ENCODE measurements at regions not wholly inside any gene's neighbourhood (a gene's known extent, or its start where the extent isn't known, plus 50 kb on each side); places are given as distances from the start of the nearest gene placed in this dataset.

GRCh38 chr17:79541056-79541850 is 69.6 kb downstream of the RBFOX3 start:
- no peak for DNase-seq (ENCODE audit: low read depth, low spot score)
- H3K27ac ChIP-seq, result no peak overlapping the region

GRCh38 chr17:79539944-79540705 is 70.7 kb downstream of the RBFOX3 start:
- H3K27ac ChIP-seq, result no peak overlapping the region
- no peak for DNase-seq (ENCODE audit: low read depth, low spot score)

DNA sequence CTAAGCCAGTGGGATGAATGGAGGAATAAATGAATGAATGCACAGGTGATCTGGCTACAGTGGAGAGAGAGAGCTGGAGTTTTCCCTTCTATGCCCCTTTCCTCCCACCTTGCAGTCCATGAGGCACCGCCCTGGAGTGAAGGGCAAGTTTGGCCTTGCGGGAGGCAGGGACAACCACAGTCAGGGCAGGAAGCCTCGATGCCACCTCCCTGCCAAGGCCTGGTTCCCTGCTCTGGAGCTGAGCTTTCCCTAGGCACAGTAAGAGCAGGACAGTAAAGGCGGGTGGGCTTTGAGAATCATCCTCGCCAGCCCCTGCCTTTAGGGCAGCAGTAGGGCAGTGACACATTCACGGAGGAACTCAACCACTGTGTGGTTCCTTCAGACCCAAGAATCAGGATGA is 72.6 kb downstream of the RBFOX3 start:
- no peak overlapping the region for H3K27ac ChIP-seq
- no peak for DNase-seq (ENCODE audit: low read depth, low spot score)

DNA sequence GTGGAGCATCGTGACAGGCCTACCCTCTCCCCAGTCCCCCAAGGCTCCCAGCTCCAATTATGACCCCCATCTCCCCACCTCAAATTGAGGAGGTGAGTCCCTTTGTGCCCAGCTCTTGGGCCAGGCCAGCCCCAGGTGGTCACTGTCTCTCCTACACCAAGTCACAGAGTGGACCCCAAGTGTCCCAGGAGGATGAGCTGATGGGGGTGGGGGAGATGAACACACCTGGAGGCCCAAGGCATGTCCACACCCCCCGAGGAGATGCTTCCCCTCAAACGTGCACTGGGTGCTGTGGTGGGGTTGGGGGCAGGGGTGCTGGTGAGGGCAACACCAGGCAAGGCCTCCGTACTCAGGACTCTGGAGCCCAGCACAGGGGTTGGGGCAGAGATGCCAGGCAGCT is 73.2 kb downstream of the RBFOX3 start:
- no peak overlapping the region for H3K27ac ChIP-seq
- DNase-seq (ENCODE audit: low read depth, low spot score), result no peak

- no peak for DNase-seq (ENCODE audit: low read depth, low spot score)
- H3K27ac ChIP-seq, result no peak overlapping the region
Observed at GRCh38 chr17:79537061-79537460, 73.8 kb downstream of the RBFOX3 start.

- no peak for DNase-seq (ENCODE audit: low read depth, low spot score)
- no peak overlapping the region for H3K27ac ChIP-seq
Observed at GRCh38 chr17:79536212-79536840, 74.5 kb downstream of the RBFOX3 start.

DNA sequence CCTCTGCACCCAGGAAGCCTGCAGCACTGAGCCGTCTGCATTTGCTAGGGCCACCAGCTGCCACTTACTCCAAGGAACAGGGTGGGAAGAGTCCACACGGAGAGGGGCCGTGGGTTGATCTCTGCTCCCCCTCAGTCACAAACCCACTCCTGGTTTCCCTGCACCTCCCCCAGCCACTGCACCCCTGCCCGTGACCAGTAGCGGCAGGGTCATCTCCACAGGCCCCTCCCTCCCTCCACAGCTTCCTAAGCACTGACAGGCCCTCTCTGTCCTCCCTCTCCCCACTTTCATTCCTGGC is 75.2 kb downstream of the RBFOX3 start:
- H3K27ac ChIP-seq, result no peak overlapping the region
- no peak for DNase-seq (ENCODE audit: low read depth, low spot score)

- DNase-seq (ENCODE audit: low read depth, low spot score), result no peak
- H3K27ac ChIP-seq, result no peak overlapping the region
Observed at GRCh38 chr17:79534851-79535727, 75.8 kb downstream of the RBFOX3 start.

DNA sequence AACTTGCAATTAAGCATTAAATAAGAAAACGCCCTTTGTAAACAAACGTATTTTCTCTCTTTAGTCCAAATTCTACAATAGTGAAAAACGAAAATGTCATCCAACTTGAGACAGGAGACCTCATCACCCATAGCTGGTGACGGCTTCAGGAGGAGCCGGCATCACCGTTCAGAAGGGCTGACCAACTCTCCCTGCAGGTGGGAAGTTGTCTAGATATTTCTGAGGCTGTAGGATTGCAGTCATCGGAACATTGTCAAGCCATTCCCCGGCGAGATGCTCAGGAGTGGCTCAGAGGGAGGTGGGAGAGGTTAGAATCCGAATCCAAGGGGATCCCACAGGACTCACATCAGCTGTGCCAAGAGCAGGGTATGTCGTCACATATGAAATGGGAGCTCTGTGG is 76.7 kb downstream of the RBFOX3 start:
- DNase-seq (ENCODE audit: low read depth, low spot score), result no peak
- no peak overlapping the region for H3K27ac ChIP-seq

DNA sequence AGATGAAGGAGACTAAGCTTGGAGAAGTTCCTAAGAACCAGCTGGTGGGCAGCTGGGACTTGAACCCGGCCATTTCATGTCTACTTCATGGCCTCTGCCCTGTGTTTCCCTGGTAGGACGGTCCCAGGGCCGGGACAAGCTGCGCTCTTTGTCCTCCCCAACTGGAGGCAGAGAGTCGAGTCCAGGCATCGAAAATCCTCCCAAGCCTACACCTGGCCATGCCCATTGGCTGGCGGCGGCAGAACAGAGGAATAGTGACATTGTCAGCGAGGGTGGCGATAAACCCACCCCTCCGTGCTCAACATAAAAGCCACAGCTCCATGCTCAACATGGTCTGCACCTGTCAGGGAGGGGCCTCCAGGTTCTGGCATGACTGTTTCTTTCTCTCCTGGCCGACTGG is 77.7 kb downstream of the RBFOX3 start:
- H3K27ac ChIP-seq, result no peak overlapping the region
- DNase-seq (ENCODE audit: low read depth, low spot score), result no peak

- no peak overlapping the region for H3K27ac ChIP-seq
- DNase-seq (ENCODE audit: low read depth, low spot score), result no peak
Observed at GRCh38 chr17:79532107-79532790, 78.6 kb downstream of the RBFOX3 start.

DNA sequence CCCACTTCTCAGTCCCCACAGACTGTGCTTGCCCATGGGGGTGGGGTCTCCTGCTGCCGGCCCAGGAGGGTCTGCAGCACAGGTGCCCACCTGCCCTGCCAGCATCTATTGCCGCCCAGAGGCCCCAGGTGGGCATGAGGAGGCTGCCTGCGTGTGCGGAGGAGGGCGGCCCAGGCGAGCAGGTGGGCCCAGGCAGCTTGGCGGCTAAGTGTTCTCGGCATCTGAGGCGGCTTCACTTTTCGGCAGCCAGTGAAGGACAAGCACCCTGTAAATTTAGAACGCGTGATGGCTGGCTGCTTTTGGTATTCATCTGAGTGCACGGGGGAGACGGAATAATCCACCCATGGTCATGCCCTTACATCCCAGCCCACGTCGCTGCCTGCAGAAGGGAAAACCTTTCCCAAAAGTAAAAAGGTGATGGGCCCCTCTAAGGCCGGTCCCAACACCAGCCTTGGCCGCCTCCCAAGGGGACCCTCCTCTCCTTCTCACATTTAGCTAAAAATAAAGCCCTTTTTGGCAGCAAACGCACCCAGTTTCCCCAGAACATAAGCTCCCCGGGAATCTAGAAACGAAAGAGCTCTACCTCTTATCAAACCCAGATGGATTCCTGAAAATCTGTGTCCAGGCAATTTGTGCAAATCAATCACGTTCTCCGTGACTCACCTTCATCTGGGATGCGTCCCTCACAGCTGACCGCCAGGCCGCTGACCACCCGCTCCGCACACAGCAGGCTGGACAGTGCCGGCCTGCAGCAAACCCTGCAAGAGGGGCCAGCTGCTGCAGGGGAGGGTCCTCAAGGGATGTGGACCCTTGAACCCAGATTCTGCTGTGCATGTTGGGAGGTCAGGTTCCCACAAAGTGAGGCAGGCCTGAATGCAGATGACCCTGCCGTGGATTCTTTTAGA is 79.4 kb downstream of the RBFOX3 start:
- no peak for DNase-seq (ENCODE audit: low read depth, low spot score)
- no peak overlapping the region for H3K27ac ChIP-seq

- DNase-seq (ENCODE audit: low read depth, low spot score), result no peak
- no peak overlapping the region for H3K27ac ChIP-seq
Observed at GRCh38 chr17:79530361-79531105, 80.3 kb downstream of the RBFOX3 start.

GRCh38 chr17:79529661-79530081 is 81.2 kb downstream of the RBFOX3 start:
- no peak overlapping the region for H3K27ac ChIP-seq
- DNase-seq (ENCODE audit: low read depth, low spot score), result no peak

DNA sequence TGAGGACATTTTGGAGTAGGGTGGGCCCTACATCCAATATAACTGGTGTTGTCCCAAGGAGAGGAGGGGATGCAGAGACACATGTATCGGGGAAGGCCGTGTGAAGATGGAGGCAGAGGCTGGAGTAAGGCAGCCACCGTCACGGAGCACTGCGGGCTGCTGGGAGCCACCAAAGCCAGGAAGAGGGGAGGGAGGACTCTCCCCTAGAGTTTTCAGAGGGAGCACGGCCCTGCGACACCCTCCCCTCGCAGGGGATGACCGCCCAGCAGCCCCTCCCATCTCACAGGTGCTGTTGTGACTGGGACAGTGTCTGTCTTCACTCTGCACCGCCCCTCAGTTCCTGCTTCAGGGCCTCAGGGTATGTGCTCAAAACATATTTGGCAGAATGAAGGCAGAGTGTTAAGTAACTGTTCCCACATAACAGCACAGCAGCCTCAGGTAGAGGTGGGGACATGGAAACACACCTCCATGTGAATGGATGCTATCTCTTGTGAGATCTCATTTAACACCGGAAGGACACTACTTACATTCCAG is 82.2 kb downstream of the RBFOX3 start:
- no peak overlapping the region for H3K27ac ChIP-seq
- no peak for DNase-seq (ENCODE audit: low read depth, low spot score)

DNA sequence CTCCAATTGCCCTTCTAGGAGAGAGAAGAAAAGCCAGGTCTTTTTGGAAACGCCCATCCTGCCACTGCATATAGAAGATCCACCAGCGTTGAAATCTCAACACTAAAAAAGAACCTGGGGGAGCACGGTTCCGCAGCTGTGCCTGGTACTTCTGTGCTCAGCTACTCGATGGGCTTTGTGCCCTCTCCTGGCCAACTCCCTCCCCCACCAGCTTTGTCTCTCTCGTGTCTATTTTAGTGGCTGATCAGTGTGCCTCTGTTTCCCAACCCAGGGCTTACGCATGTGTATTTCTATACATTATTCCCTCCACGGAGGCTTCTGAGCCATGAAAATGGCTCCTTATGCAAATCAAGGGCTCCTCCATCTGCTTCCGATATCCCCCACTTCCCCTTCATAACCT is 83.5 kb downstream of the RBFOX3 start:
- no peak overlapping the region for H3K27ac ChIP-seq
- DNase-seq (ENCODE audit: low read depth, low spot score), result no peak

GRCh38 chr17:79525793-79526677 is 84.8 kb downstream of the RBFOX3 start:
- no peak overlapping the region for H3K27ac ChIP-seq
- no peak for DNase-seq (ENCODE audit: low read depth, low spot score)
